GM12892 (cell line): ENCODE measurements at regions not wholly inside any gene's neighbourhood (a gene's known extent, or its start where the extent isn't known, plus 50 kb on each side); places are given as distances from the start of the nearest gene placed in this dataset.
"Not testable (repeated sequence)": the region's sequence is repeated elsewhere in the genome, so short reads cannot be mapped to it uniquely, and the experiment has no call there.

Source experiments
- DNase-seq: peaks from one replicate; pipeline ENCODE4 v3.0.0; 2011; ENCODE audit not compliant: insufficient read length
- FAIRE-seq: peaks from 2 replicates; lab custom pipeline; 2011; peaks lifted over from hg19 to GRCh38; lab: Jason Lieb, UNC
- POLR2A ChIP-seq: IDR thresholded peaks from 2 replicates; pipeline ENCODE4 v1.6.1; 2011; ENCODE audit warnings: low read depth, low read length, control low read depth
- POLR2AphosphoS5 ChIP-seq: IDR thresholded peaks from 2 replicates; pipeline ENCODE4 v1.6.1; 2011; ENCODE audit warnings: low read depth, low read length, control low read depth
- TAF1 ChIP-seq: IDR thresholded peaks from 2 replicates; pipeline ENCODE4 v1.6.1; 2011; ENCODE audit warnings: low read depth, mild to moderate bottlenecking, control low read depth, low read length, borderline replicate concordance

DNA sequence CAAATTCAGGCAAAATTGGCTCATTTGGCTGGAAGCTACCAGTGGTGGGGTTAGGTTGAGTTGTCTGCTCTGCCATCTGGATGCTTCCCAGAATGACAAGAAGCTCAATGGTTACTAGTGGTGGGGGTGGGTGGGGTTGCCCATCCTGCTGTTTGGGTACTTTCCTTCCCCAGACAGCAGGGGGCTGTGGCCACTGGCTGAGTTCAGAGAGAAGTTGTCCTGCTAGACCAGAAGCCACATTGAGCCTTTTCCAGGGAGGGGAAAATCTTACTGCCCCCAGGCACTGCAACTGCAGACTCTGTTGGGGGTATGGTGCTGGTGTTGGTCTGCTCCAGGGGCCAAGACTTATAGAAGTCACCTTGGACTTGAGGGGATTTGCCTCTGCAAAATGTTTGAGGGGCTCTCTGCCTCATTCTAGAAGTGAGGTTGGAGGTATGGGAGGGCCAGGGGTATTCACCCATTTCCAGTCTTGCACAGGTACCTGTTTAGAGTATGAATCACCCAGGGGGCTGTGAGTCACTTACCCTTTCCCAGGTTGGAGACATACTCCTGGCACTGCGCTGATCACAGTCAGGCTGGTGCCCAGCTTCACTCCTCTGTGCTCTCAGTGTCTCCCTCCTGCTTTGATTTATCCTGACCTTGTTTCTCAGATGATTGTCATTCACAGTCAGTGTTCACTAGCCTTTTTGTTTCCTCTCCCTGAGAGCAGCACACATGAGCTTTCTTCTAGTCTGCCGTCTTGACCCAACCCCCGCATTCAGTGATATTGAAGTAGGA, 89.1 kb upstream of the NEGR1 start:
- DNase-seq: no peak
- no peak for TF ChIP-seq POLR2AphosphoS5
- no peak for TF ChIP-seq TAF1
- TF ChIP-seq POLR2A: no peak
- FAIRE-seq: no peak

GRCh38 chr1:72370836-72371235, 88.5 kb upstream of the NEGR1 start:
- not testable (repeated sequence) for FAIRE-seq, DNase-seq

DNA sequence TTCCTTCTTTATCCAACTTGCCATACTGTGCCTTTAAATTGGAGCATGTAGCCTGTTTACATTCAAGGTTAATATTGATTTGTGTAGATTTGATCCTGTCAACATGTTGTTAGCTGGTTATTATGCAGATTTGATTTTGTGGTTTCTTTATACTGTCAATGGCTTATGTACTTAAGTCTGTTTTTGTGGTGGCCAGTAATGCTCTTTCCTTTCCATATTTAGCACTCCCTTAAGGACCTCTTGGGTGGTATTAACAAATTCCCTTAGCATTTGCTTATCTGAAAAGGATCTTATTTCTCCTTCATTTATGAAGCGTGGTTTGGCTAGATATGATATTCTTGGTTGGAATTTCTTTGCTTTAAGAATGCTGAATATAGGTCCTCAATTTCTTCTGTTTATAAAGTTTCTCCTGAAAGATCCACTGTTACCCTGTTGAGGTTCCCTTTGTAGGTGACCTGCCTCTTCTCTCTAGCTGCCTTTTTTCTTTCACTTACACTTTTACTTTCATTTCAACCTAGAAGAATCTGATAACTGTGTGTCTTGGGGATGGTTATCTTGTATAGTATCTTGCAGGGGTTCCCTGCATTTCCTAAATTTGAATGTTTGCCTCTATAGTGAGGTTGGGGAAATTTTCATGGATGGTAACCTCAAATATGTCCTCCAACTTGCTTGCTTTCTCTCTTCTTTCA, 86.9 kb upstream of the NEGR1 start:
- no peak for TF ChIP-seq POLR2AphosphoS5
- no peak for TF ChIP-seq POLR2A
- TF ChIP-seq TAF1: no peak
- FAIRE-seq: no peak
- DNase-seq: no peak

DNA sequence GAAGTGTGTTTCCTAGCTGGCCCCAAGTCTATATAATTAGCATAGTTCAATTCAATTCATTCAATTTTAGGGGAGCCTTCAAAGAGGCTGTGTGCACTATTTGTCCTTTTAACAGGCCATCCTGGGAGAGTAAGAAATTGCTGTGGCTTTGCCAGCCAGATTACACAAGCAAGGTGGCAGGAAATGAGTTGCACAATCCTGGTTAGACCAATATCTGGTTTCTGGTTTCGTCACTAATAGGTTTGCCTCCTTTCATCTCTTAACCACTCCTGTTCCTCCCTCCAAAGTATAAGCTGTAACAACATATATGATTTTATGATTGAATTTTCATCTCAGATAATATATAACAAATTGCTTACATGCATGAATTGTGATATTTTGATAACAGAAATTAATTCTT, 84.1 kb upstream of the NEGR1 start:
- DNase-seq: no peak
- no peak for TF ChIP-seq POLR2A
- TF ChIP-seq POLR2AphosphoS5: no peak
- no peak for TF ChIP-seq TAF1
- no peak for FAIRE-seq

- DNase-seq (no peak), FAIRE-seq (no peak)
- TF ChIP-seq POLR2A (no peak), TAF1 (no peak), POLR2AphosphoS5 (no peak)
Measured at GRCh38 chr1:72365693-72366092, 83.4 kb upstream of the NEGR1 start.

- no peak for DNase-seq
- FAIRE-seq: no peak
- no peak for TF ChIP-seq POLR2AphosphoS5
- no peak for TF ChIP-seq POLR2A
Measured at GRCh38 chr1:72362538-72362937, 80.2 kb upstream of the NEGR1 start.

DNA sequence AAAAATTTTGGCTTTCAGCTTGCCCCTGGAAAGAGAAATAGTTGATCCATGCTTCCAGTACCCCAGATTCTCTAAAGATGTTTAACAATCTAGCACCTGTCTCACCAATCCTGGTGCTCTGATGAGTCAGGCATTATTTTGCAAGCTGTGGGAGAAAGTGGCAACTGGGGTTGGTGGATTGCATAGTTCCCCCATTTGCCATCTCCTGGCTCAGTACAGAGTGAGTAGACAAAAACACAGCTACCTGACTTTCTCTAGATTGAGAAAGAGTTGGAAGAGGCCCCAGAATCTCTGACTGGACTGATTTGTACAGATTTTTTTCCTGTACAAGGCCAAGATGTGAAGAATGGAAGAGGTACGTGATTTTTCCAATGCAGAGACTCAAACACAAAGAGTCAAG, 75.1 kb upstream of the NEGR1 start:
- DNase-seq (no peak), FAIRE-seq (no peak)
- TF ChIP-seq TAF1 (no peak), POLR2A (no peak), POLR2AphosphoS5 (no peak)

DNA sequence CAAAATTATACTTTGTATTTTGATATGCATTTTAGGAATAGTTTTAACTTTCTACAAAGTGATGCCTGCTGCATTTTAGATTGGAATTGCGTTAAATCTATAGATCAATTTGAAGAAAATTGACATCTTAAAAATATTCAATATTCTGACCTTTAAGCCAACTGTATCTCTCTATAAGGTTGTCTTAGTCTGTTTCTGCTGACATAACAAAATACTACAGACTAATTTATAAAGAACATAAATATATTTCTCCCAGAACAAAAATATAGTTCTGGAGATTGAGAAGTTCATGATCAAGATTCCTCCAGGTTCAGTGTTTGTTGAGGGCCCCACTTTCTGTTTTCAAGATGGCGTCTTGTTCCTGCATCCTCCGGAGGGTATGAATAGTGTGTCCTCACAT, 73.6 kb upstream of the NEGR1 start:
- FAIRE-seq: no peak

GRCh38 chr1:72341661-72342060, 59.3 kb upstream of the NEGR1 start:
- TF ChIP-seq POLR2A (no peak), POLR2AphosphoS5 (no peak), TAF1 (no peak)
- no peak for DNase-seq
- no peak for FAIRE-seq

More for the DNA sequence above, 73.6 kb upstream of the NEGR1 start:
- TF ChIP-seq POLR2AphosphoS5: no peak
- no peak for DNase-seq

DNA sequence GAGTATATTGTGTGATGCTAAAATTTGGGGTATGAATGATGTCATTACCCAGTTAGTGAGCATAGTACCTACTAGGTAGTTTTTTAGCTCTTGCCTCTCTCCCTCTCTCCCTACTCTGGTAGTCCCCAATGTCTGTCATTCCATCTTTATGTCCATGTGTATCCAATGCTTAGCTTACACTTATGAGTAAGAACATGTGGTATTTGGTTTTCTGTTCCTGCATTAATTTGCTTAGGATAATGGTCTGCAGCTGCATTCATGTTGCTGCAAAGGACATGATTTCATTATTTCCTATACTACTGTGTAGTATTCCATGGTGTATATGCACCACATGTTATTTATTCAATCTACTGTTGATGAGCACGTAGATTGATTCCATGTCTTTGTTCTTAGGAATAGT, 54.4 kb upstream of the NEGR1 start:
- TF ChIP-seq POLR2A (no peak), POLR2AphosphoS5 (no peak), TAF1 (no peak)
- no peak for DNase-seq
- FAIRE-seq: no peak
